Endothelial cell of umbilical vein (primary cell): ENCODE measurements at regions not wholly inside any gene's neighbourhood (a gene's known extent, or its start where the extent isn't known, plus 50 kb on each side); places are given as distances from the start of the nearest gene placed in this dataset.

Experiments
- BruUV-seq: library from RNA; stranded (reverse); fragments of 400-500 nt; replicated peaks from 2 replicates; lab custom pipeline; 2021; lab: Mats Ljungman, UMichigan
- CTCF ChIA-PET: fragments of 300-600, 350-600 bp; sonication (Branson Sonifier 250); formaldehyde crosslinking; loops from one replicate; lab custom pipeline; 2021; ENCODE audit warnings: antibody characterized with exemption, inconsistent platforms; lab: Charles Lee
- POLR2A ChIA-PET: fragments of 300-600, 350-600 bp; sonication (Branson Sonifier 250); formaldehyde crosslinking; loops from one replicate; lab custom pipeline; 2021; ENCODE audit warnings: antibody characterized with exemption, inconsistent platforms; lab: Charles Lee
- DNase-seq: peaks from one replicate; pipeline ENCODE4 v3.0.0-alpha.2; 2011; ENCODE audit warnings: low read depth, low spot score
- FAIRE-seq: peaks from 2 replicates; lab custom pipeline; 2011; peaks lifted over from hg19 to GRCh38; lab: Jason Lieb, UNC
- H2AFZ ChIP-seq: 2 replicates; pipeline ENCODE4 v1.6.0; 2012; ENCODE audit warnings: low read depth, low read length, control low read depth, inconsistent platforms
- H3K27ac ChIP-seq: 2 replicates; pipeline ENCODE4 v1.5.1; 2011; ENCODE audit warnings: low read depth, mild to moderate bottlenecking, control low read depth, low read length, moderate library complexity; ENCODE audit not compliant: insufficient read depth
- H3K27me3 ChIP-seq, 2 experiments: 2 replicates each; pipeline versions ENCODE4 v1.6.0 to v1.6.1; 2011; ENCODE audit warnings: low read length in 2 of 2, mixed read lengths in 1 of 2; ENCODE audit not compliant: control insufficient read depth in 2 of 2, insufficient read depth in 2 of 2
- H3K36me3 ChIP-seq, 2 experiments: 2 replicates in 1 of 2; 3 replicates in 1 of 2; pipeline ENCODE4 v1.5.1; 2011; ENCODE audit warnings: low read length in 2 of 2, mild to moderate bottlenecking in 1 of 2, moderate library complexity in 1 of 2; ENCODE audit not compliant: control insufficient read depth in 2 of 2, insufficient read depth in 2 of 2; ENCODE audit errors: extremely low read depth in 1 of 2
- H3K4me1 ChIP-seq: 3 replicates; pipeline ENCODE4 v1.5.1; 2011; ENCODE audit warnings: mild to moderate bottlenecking, low read length; ENCODE audit not compliant: control insufficient read depth, insufficient read depth; ENCODE audit errors: extremely low read depth
- H3K4me2 ChIP-seq: 2 replicates; pipeline ENCODE4 v1.6.1; 2011; ENCODE audit warnings: low read length, control low read depth, mixed read lengths; ENCODE audit not compliant: insufficient read depth
- H3K4me3 ChIP-seq, 3 experiments: fragments of 200-600 bp in 1 of 3; sonication (generic), shearing (Covaris generic) in 1 of 3; replicated peaks in 1 of 3; 2 replicates each; pipeline ENCODE4 v1.5.1; 2011 to 2016; ENCODE audit warnings: control low read depth in 3 of 3, low read length in 3 of 3, mild to moderate bottlenecking in 2 of 3, inconsistent platforms in 1 of 3, low read depth in 1 of 3, moderate library complexity in 1 of 3; ENCODE audit not compliant: insufficient read depth in 1 of 3
- H3K79me2 ChIP-seq: 2 replicates; pipeline ENCODE4 v1.6.0; 2012; ENCODE audit warnings: low read length, inconsistent platforms; ENCODE audit not compliant: control insufficient read depth, insufficient read depth
- H3K9ac ChIP-seq: replicated peaks from 2 replicates; pipeline ENCODE3; 2011; ENCODE audit warnings: low read length, control low read depth; ENCODE audit not compliant: insufficient read depth; ENCODE audit errors: extremely low read depth
- H3K9me1 ChIP-seq: replicated peaks from 3 replicates; pipeline ENCODE4 v1.6.0; 2011; ENCODE audit warnings: mild to moderate bottlenecking, low read length; ENCODE audit not compliant: control insufficient read depth, insufficient read depth; ENCODE audit errors: extremely low read depth
- H3K9me3 ChIP-seq: replicated peaks from 2 replicates; pipeline ENCODE4 v1.5.1; 2012; ENCODE audit warnings: low read length, inconsistent platforms; ENCODE audit not compliant: control insufficient read depth, insufficient read depth
- H4K20me1 ChIP-seq: replicated peaks from 2 replicates; pipeline ENCODE3; 2011; ENCODE audit warnings: mild to moderate bottlenecking, low read length; ENCODE audit not compliant: control insufficient read depth, insufficient read depth; ENCODE audit errors: extremely low read depth
- EZH2 ChIP-seq: IDR thresholded peaks from 2 replicates; pipeline ENCODE4 v1.6.1; 2012; ENCODE audit warnings: borderline replicate concordance, low read depth, mild to moderate bottlenecking, moderate library complexity, low read length, inconsistent platforms; ENCODE audit not compliant: severe bottlenecking
- FOS ChIP-seq: IDR thresholded peaks from 2 replicates; pipeline ENCODE4 v1.6.1; 2011; ENCODE audit warnings: mild to moderate bottlenecking, low read length, moderate library complexity, borderline replicate concordance; ENCODE audit not compliant: insufficient read depth
- GATA2 ChIP-seq: IDR thresholded peaks from 2 replicates; pipeline ENCODE4 v1.7.0; 2011; ENCODE audit warnings: low read depth, mild to moderate bottlenecking, moderate library complexity, mixed read lengths, low read length; ENCODE audit not compliant: insufficient read length, insufficient read depth
- JUN ChIP-seq: IDR thresholded peaks from 2 replicates; pipeline ENCODE4 v1.6.1; 2011; ENCODE audit warnings: borderline replicate concordance, low read depth; ENCODE audit not compliant: insufficient read length, insufficient read depth
- MYC ChIP-seq: IDR thresholded peaks from one replicate; pipeline ENCODE4 v1.6.1; 2011; ENCODE audit warnings: mild to moderate bottlenecking, low read depth, low read length
- POLR2A ChIP-seq: IDR thresholded peaks from 2 replicates; pipeline ENCODE4 v1.6.1; 2012; ENCODE audit warnings: low read depth, mild to moderate bottlenecking, control low read depth, low read length
- POLR2AphosphoS5 ChIP-seq: IDR thresholded peaks from 2 replicates; pipeline ENCODE4 v1.6.1; 2012; ENCODE audit warnings: low read depth, mild to moderate bottlenecking, control low read depth, low read length, moderate library complexity; ENCODE audit not compliant: insufficient read depth
- dilution Hi-C: fragments of 300-500 bp; cut with MboI; formaldehyde crosslinking; loops from one replicate; pipeline ENCODE4 v1.15.0; 2019; ENCODE audit warnings: low sequenced_read_pairs; ENCODE audit not compliant: extremely low pct_ligation_motif_present
- intact Hi-C: fragments of 100-400 bp; cut with micrococcal nuclease; formaldehyde crosslinking; loops from one replicate; pipeline ENCODE4 v1.10.0; 2022
- TF ChIP-seq, protein P1 (sequence below), 2 donors: IDR thresholded peaks; 1 replicate in 1 of 2; 2 replicates in 1 of 2; pipeline ENCODE4 v1.5.1; 2011; ENCODE audit warnings: low read length in 2 of 2, mild to moderate bottlenecking in 2 of 2, moderate library complexity in 2 of 2, control low read depth in 1 of 2, inconsistent platforms in 1 of 2, low read depth in 1 of 2; ENCODE audit not compliant: insufficient read depth in 1 of 2; ENCODE audit errors: extremely low read depth in 1 of 2
- TF ChIP-seq, protein P2 (sequence below): IDR thresholded peaks from 2 replicates; pipeline ENCODE4 v1.6.1; 2011; ENCODE audit not compliant: insufficient read depth, insufficient read length

DNA sequence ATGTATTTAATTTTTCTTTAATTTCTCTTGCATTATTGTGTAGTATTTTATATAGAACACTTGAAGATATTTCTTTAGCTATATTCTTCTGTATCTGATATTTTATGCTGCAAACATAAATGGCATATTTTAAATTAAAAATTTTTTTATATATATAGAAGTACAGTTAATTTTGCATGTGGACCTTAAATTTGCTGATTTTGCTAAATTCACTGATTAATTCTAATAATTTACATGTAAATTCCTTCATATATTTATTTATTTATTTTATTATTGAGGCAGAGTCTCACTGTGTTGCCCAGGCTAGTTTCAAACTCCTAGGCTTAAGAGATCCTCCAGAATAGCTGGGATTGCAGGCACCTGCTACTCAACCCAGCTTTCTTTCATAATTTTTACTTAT, 276.9 kb downstream of the PRR16 start:
- Histone ChIP-seq H3K79me2 (no peaks in the 10 kb centered on the region), H3K4me3 (no peak overlapping the region), H4K20me1 (no peaks in the 10 kb centered on the region), H3K9me3 (no peaks in the 10 kb centered on the region), H3K4me2 (no peak overlapping the region), H3K4me1 (no peaks in the 10 kb centered on the region), H2AFZ (no peak overlapping the region), H3K36me3 (no peaks in the 10 kb centered on the region), H3K9me1 (no peaks in the 10 kb centered on the region), H3K27me3 (no peaks in the 10 kb centered on the region), H3K9ac (no peak overlapping the region), H3K27ac (no peak overlapping the region)
- BruUV-seq: no TSS peak
- intact Hi-C loops (no loop called here), dilution Hi-C loops (no loop called here)
- DNase-seq: no peak
- no peak for TF ChIP-seq GATA2
- TF ChIP-seq POLR2A: no peak
- no peak for FAIRE-seq
- ChIA-PET CTCF (no interaction called here), POLR2A (no interaction called here)

DNA sequence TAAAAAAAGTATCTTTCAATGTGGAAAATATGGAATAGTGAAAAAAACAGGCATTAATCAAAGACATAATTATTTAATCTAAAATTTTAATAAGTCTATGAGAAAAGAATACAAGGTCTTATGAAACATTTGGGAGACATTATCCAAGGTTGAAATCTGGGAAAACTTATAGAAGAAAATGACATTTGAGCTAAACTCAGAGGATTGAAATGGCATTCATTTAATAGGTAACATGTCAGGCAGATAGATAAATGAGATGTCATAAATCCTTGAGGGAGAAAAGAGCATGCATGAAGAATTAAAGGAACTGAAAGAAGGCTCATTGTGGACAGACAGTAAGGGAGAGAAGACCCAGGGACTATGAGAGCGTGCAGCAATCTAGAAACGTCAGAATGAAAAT, 284.4 kb downstream of the PRR16 start:
- no peaks in the 10 kb centered on the region for H3K79me2 ChIP-seq
- intact Hi-C loops: no loop called here
- CTCF ChIA-PET: no interaction called here
- no peaks in the 10 kb centered on the region for H4K20me1 ChIP-seq
- no peak overlapping the region for H3K4me3 ChIP-seq
- H3K4me1 ChIP-seq: no peaks in the 10 kb centered on the region
- no peak overlapping the region for H3K9ac ChIP-seq
- no peaks in the 10 kb centered on the region for H3K9me3 ChIP-seq
- H3K36me3 ChIP-seq: no peaks in the 10 kb centered on the region
- FAIRE-seq (no peak), DNase-seq (no peak)
- H3K9me1 ChIP-seq: no peaks in the 10 kb centered on the region
- H3K4me2 ChIP-seq: no peak overlapping the region
- dilution Hi-C loops: no loop called here
- POLR2A ChIA-PET: no interaction called here
- BruUV-seq: no TSS peak
- H3K27me3 ChIP-seq: no peaks in the 10 kb centered on the region
- no peak overlapping the region for H2AFZ ChIP-seq
- no peak overlapping the region for H3K27ac ChIP-seq
- TF ChIP-seq POLR2A: no peak
- TF ChIP-seq, protein P1, sequence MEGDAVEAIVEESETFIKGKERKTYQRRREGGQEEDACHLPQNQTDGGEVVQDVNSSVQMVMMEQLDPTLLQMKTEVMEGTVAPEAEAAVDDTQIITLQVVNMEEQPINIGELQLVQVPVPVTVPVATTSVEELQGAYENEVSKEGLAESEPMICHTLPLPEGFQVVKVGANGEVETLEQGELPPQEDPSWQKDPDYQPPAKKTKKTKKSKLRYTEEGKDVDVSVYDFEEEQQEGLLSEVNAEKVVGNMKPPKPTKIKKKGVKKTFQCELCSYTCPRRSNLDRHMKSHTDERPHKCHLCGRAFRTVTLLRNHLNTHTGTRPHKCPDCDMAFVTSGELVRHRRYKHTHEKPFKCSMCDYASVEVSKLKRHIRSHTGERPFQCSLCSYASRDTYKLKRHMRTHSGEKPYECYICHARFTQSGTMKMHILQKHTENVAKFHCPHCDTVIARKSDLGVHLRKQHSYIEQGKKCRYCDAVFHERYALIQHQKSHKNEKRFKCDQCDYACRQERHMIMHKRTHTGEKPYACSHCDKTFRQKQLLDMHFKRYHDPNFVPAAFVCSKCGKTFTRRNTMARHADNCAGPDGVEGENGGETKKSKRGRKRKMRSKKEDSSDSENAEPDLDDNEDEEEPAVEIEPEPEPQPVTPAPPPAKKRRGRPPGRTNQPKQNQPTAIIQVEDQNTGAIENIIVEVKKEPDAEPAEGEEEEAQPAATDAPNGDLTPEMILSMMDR (IDR thresholded peaks at IDR 0.05; ENCODE audit: extremely low read depth in 1 of 2, insufficient read depth in 1 of 2, low read depth in 1 of 2, low read length in 2 of 2): no peak
- no peak for TF ChIP-seq JUN
- TF ChIP-seq EZH2: no peak
- no peak for TF ChIP-seq GATA2
- no peak for TF ChIP-seq FOS
- TF ChIP-seq, protein P2, sequence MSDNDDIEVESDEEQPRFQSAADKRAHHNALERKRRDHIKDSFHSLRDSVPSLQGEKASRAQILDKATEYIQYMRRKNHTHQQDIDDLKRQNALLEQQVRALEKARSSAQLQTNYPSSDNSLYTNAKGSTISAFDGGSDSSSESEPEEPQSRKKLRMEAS: no peak
- TF ChIP-seq POLR2AphosphoS5: no peak
- TF ChIP-seq MYC: no peak
